Effector memory CD8-positive, alpha-beta T cell (primary cell): ENCODE measurements at regions not wholly inside any gene's neighbourhood (a gene's known extent, or its start where the extent isn't known, plus 50 kb on each side); places are given as distances from the start of the nearest gene placed in this dataset.

Experiments
- ATAC-seq: fragments of 150-1000 bp; cut with Tn5 transposase; replicated peaks from 2 replicates; pipeline ENCODE4 v1.10.0; 2021; ENCODE audit warnings: mild to moderate bottlenecking, moderate library complexity
- DNase-seq, 3 experiments: peaks; one replicate each; pipeline ENCODE4 v3.0.0; 2021
- H3K27ac Mint-ChIP-seq, 2 donors: one replicate each; pipeline ENCODE4 v1.8.0; 2022; ENCODE audit warnings: mild to moderate bottlenecking in 2 of 2, mixed read lengths in 2 of 2, moderate library complexity in 2 of 2
- H3K27me3 Mint-ChIP-seq, 2 donors: one replicate each; pipeline ENCODE4 v1.8.0; 2022; ENCODE audit warnings: mixed read lengths in 2 of 2
- H3K36me3 Mint-ChIP-seq: one replicate; pipeline ENCODE4 v1.8.0; 2022; ENCODE audit warnings: mild to moderate bottlenecking, moderate library complexity, mixed read lengths; ENCODE audit not compliant: insufficient read depth
- H3K4me1 Mint-ChIP-seq, 2 donors: one replicate each; pipeline ENCODE4 v1.8.0; 2022; ENCODE audit warnings: low read depth in 2 of 2, mixed read lengths in 2 of 2
- H3K4me3 Mint-ChIP-seq, 2 donors: one replicate each; pipeline ENCODE4 v1.8.0; 2022; ENCODE audit warnings: mild to moderate bottlenecking in 2 of 2, mixed read lengths in 2 of 2, moderate library complexity in 2 of 2
- H3K9me3 Mint-ChIP-seq, 2 donors: one replicate each; pipeline ENCODE4 v1.8.0; 2022; ENCODE audit warnings: mixed read lengths in 2 of 2

DNA sequence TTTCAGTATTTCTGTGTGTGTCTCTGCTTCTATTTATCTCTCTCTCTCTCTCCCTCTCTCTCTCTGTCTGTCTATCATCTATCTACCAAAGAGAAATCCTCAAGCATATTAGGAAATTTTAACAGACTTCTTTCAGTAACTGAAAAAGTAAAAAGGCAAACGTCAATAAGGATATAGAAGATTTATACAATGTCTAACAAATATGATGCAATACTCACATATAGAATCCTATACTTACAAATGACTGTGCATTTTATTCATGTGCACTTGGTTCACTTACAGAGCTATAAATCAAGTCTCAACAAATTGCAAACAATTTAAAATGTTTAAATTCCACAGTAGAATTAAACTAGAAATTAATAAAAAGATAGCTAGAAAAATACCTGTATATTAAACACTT lies 289.0 kb downstream of the PSAT1 start:
- Mint-ChIP-seq H3K4me1 (no peaks in the 10 kb centered on the region), H3K4me3 (no peak overlapping the region), H3K9me3 (peaks cover 0 to 2% of the 10 kb centered on the region in 2 donors), H3K27ac (no peak overlapping the region), H3K27me3 (no peaks in the 10 kb centered on the region), H3K36me3 (no peaks in the 10 kb centered on the region)
- no peak for DNase-seq
- no peak for ATAC-seq

GRCh38 chr9:78590068-78590467 lies 293.1 kb downstream of the PSAT1 start:
- Mint-ChIP-seq H3K4me1 (no peaks in the 10 kb centered on the region), H3K27me3 (no peaks in the 10 kb centered on the region), H3K9me3 (peaks cover 0 to 5% of the 10 kb centered on the region in 2 donors), H3K4me3 (no peak overlapping the region), H3K36me3 (no peaks in the 10 kb centered on the region), H3K27ac (no peak overlapping the region)
- ATAC-seq: no peak
- no peak for DNase-seq

DNA sequence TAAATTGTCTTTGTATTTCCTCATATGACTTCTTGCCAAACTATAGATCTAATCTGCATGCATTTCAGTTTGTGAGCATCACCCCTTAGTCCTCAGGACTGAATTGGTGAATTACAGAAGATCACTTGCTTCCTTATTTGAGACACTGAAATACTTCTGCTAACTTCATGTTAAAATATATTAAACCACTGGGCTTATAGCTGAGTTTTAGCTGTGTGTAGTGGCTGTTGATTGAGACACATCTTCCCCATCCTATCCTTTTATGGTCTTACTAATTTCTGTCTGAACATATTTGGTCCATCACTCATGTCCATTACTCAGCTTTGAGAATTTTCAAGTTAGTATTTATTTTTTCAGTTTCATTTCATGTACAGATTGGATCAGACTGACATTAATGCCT lies 295.9 kb downstream of the PSAT1 start:
- DNase-seq (no peak), ATAC-seq (no peak)
- H3K4me1 Mint-ChIP-seq: no peaks in the 10 kb centered on the region
- H3K27ac Mint-ChIP-seq: no peak overlapping the region
- no peak overlapping the region for H3K4me3 Mint-ChIP-seq
- H3K9me3 Mint-ChIP-seq: peaks cover 0 to 11% of the 10 kb centered on the region in 2 donors
- peaks cover 0 to 3% of the 10 kb centered on the region in 2 donors for H3K27me3 Mint-ChIP-seq
- no peaks in the 10 kb centered on the region for H3K36me3 Mint-ChIP-seq

GRCh38 chr9:78595200-78595945 lies 298.4 kb downstream of the PSAT1 start:
- Mint-ChIP-seq H3K27me3 (peaks cover 0 to 6% of the 10 kb centered on the region in 2 donors), H3K4me3 (no peak overlapping the region), H3K36me3 (no peaks in the 10 kb centered on the region), H3K9me3 (peaks cover 0 to 9% of the 10 kb centered on the region in 2 donors), H3K27ac (no peak overlapping the region), H3K4me1 (no peaks in the 10 kb centered on the region)
- DNase-seq (no peak), ATAC-seq (no peak)

GRCh38 chr9:78596346-78596745 lies 299.4 kb downstream of the PSAT1 start:
- H3K4me1 Mint-ChIP-seq: no peaks in the 10 kb centered on the region
- no peak for ATAC-seq
- DNase-seq: no peak
- no peaks in the 10 kb centered on the region for H3K36me3 Mint-ChIP-seq
- H3K27ac Mint-ChIP-seq: no peak overlapping the region
- H3K27me3 Mint-ChIP-seq: peaks cover 0 to 6% of the 10 kb centered on the region in 2 donors
- H3K9me3 Mint-ChIP-seq: peaks cover 0 to 9% of the 10 kb centered on the region in 2 donors
- H3K4me3 Mint-ChIP-seq: no peak overlapping the region

DNA sequence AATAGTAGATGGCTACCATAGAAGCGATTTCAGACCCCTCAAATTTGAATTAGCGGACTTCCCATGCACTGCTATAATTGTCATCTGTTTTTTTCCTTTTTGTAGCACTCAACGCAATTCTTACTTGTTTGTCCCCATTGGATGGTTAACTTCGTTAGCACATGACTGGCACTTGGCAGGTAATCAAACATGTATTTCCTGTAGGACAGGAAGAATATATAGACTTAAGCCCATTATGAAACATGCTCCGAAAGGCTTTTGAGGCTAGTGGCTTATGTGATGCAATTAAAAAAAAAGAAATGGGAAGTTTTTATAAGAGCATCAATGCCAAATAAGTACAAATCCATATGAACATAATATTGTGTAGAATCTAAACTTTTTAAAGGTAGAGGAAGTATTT lies 301.2 kb downstream of the PSAT1 start:
- Mint-ChIP-seq H3K27me3 (peaks cover 0 to 6% of the 10 kb centered on the region in 2 donors), H3K36me3 (no peaks in the 10 kb centered on the region), H3K4me3 (no peak overlapping the region), H3K9me3 (peaks cover 0 to 9% of the 10 kb centered on the region in 2 donors), H3K4me1 (no peaks in the 10 kb centered on the region), H3K27ac (no peak overlapping the region)
- no peak for DNase-seq
- ATAC-seq: no peak

DNA sequence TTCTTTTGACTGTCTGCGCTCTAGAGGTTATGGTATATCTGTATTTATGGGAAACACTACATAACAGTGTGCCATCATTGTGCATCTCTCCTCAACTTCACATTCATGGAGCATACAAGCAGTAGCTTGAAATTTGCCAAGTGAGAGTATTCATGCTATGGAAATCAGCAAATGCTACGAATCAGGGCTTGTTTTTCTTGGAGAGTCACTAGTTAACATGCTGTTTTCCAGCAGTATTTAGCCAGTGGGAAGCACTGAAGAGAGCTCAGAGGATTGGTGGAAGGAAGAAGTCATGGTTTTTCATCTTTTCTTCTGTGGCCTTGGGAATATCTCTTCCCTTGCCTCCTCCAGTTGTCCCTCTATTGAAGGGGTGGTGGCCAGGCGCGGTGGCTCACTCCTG lies 303.0 kb downstream of the PSAT1 start:
- DNase-seq (no peak), ATAC-seq (no peak)
- Mint-ChIP-seq H3K4me3 (no peak overlapping the region), H3K9me3 (peaks cover 0 to 6% of the 10 kb centered on the region in 2 donors), H3K27me3 (peaks cover 0 to 6% of the 10 kb centered on the region in 2 donors), H3K27ac (no peak overlapping the region), H3K4me1 (no peaks in the 10 kb centered on the region), H3K36me3 (no peaks in the 10 kb centered on the region)

DNA sequence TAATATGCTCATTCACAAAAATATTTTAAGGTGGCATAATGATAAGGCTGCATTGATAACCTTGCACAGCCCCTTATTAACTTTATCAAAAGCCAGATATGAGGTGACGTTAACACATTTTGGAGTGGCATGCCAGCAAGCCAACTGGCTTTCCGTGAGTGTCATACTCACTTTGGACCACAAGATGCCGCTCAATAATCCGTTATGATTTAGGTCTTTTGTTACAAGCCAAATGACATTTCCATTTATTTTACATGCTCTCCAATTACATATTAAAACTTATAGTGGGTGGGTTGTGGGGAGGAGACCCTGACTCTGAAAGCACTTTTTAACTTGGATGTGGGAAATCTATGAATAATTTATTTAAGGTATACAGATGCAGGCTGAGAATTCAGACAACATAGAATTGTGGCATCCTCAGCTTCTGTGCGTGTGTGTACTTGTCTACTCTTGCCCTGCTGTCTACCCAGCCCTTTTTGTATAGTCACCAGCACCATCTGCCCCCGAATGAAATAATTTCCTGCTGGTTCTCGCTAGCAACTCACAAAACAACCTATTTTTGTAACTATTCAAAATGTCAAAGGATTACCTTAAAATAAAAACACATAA lies 305.1 kb downstream of the PSAT1 start:
- Mint-ChIP-seq H3K36me3 (no peaks in the 10 kb centered on the region), H3K27ac (no peak overlapping the region), H3K4me1 (no peaks in the 10 kb centered on the region), H3K27me3 (peaks cover 0 to 6% of the 10 kb centered on the region in 2 donors), H3K9me3 (peaks cover 0 to 6% of the 10 kb centered on the region in 2 donors), H3K4me3 (no peak overlapping the region)
- DNase-seq: no peak
- ATAC-seq: no peak

DNA sequence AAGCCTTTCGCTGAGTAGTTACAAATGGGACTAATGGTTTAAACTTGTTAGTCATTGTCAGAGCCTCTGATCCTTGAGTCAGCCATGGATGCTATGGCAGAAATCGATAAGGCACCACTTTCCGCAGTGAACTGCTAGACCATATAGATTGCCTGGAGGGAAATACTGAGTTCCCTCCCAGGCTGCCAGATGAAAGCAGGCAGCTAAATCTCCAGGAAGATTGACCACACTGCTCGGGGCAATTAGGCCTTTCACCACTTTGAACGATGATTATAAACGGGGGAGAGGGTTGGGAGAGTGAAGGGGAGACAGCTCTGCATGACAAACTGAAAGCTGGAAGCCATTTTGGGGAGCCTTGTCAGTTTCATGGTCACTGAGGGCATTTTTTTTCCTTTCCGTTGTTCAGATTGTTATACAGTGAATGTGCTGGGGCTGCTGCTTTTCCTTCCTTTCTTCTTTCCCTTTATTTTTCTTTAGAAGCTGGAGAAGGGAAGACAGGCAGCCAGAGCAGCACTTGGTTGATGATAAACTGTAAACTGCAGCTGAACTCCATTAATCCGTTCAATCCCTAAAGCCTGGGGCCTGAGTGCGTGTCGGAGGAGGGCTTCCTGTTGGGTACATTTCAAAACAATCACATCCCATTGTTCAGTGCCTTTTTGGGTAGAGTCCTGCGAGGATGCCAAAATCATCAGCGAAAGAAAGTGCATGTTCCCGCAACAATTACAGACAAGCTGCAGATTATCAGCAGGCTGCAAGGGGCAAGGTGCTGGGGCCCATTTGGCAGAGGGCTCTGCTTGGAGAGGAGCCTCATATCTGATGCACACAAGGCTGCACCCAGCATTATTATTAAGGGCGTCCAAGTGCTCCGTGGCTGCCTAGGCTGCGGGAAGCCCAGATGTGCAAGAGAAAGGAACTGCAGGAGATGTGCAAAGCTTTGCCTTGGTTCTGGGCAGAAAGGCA lies 308.4 kb downstream of the PSAT1 start:
- Mint-ChIP-seq H3K4me3 (no peak overlapping the region), H3K27me3 (no peaks in the 10 kb centered on the region), H3K36me3 (no peaks in the 10 kb centered on the region), H3K27ac (no peak overlapping the region), H3K4me1 (no peaks in the 10 kb centered on the region), H3K9me3 (peaks cover 0 to 1% of the 10 kb centered on the region in 2 donors)
- DNase-seq (no peak), ATAC-seq (no peak)

GRCh38 chr9:78606001-78606379 lies 309.1 kb downstream of the PSAT1 start:
- Mint-ChIP-seq H3K4me3 (no peak overlapping the region), H3K36me3 (no peaks in the 10 kb centered on the region), H3K4me1 (no peaks in the 10 kb centered on the region), H3K9me3 (peaks cover 0 to 1% of the 10 kb centered on the region in 2 donors), H3K27me3 (no peaks in the 10 kb centered on the region), H3K27ac (no peak overlapping the region)
- DNase-seq (no peak), ATAC-seq (no peak)

GRCh38 chr9:78607853-78608252 lies 310.9 kb downstream of the PSAT1 start:
- H3K27ac Mint-ChIP-seq: no peak overlapping the region
- no peak overlapping the region for H3K4me3 Mint-ChIP-seq
- no peaks in the 10 kb centered on the region for H3K36me3 Mint-ChIP-seq
- H3K4me1 Mint-ChIP-seq: no peaks in the 10 kb centered on the region
- no peak for DNase-seq
- H3K9me3 Mint-ChIP-seq: peaks cover 0 to 1% of the 10 kb centered on the region in 2 donors
- H3K27me3 Mint-ChIP-seq: no peaks in the 10 kb centered on the region
- ATAC-seq: no peak

GRCh38 chr9:78609450-78609849 lies 312.5 kb downstream of the PSAT1 start:
- H3K9me3 Mint-ChIP-seq: peaks cover 0 to 1% of the 10 kb centered on the region in 2 donors
- no peaks in the 10 kb centered on the region for H3K4me1 Mint-ChIP-seq
- H3K27ac Mint-ChIP-seq: no peak overlapping the region
- DNase-seq (no peak), ATAC-seq (no peak)
- no peaks in the 10 kb centered on the region for H3K27me3 Mint-ChIP-seq
- H3K36me3 Mint-ChIP-seq: no peaks in the 10 kb centered on the region
- no peak overlapping the region for H3K4me3 Mint-ChIP-seq

DNA sequence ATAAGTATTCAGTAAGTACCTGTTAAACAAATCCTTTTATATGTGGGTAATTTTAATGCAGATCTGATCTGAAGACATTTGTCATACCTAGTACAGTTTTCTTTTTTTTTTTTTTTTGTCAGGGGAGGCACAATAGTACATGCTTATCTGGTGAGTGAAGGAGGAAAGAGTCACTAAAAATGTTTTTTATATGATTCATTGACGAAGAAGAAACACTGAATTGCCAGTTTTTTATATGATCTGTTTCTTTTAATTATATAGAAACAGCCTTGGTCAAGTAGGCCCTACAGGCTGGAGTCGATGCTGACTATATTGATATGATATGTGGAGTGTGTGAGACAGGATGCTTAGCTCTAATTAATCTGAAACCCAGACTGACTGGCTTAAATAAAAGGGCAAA lies 315.2 kb downstream of the PSAT1 start:
- ATAC-seq (no peak), DNase-seq (no peak)
- Mint-ChIP-seq H3K27ac (no peak overlapping the region), H3K9me3 (peaks cover 0 to 4% of the 10 kb centered on the region in 2 donors), H3K36me3 (no peaks in the 10 kb centered on the region), H3K27me3 (no peaks in the 10 kb centered on the region), H3K4me3 (no peak overlapping the region), H3K4me1 (no peaks in the 10 kb centered on the region)
